ENCODE measurements at regions not wholly inside any gene's neighbourhood (a gene's known extent, or its start where the extent isn't known, plus 50 kb on each side); places are given as distances from the start of the nearest gene placed in this dataset.

GRCh38 chr13:40407567-40407966 is 258.9 kb downstream of the FOXO1 start:
- no peak overlapping the region for H3K27ac ChIP-seq (ENCODE audit: low read depth, low read length)
- Mint-ChIP-seq H3K36me3 (ENCODE audit: low read depth, unreplicated experiment) (no peaks in the 10 kb centered on the region), H3K27me3 (ENCODE audit: low read depth, unreplicated experiment) (no peaks in the 10 kb centered on the region), H3K4me3 (ENCODE audit: unreplicated experiment) (no peak overlapping the region), H3K27ac (ENCODE audit: unreplicated experiment) (no peak overlapping the region), H3K4me1 (ENCODE audit: low read depth, unreplicated experiment) (peaks cover 22% of the 10 kb centered on the region), H3K9me3 (ENCODE audit: unreplicated experiment) (peaks cover 3% of the 10 kb centered on the region)
- DNase-seq (ENCODE audit: low read depth), result no peak
- H2AFZ ChIP-seq (ENCODE audit: low read depth, low read length), result no peak overlapping the region
- TF ChIP-seq CTCF (IDR thresholded peaks at IDR 0.05; ENCODE audit: insufficient read depth, low read depth, low read length) (no peak), EZH2 (IDR thresholded peaks at IDR 0.05; ENCODE audit: insufficient read depth, low read length) (no peak)
- H4K20me1 ChIP-seq (ENCODE audit: insufficient read depth, low read length), result no peaks in the 10 kb centered on the region
- no peaks in the 10 kb centered on the region for H3K79me2 ChIP-seq (ENCODE audit: insufficient read depth, low read length)
- H3K9ac ChIP-seq (ENCODE audit: low read length), result no peak overlapping the region
- H3K27me3 ChIP-seq (ENCODE audit: insufficient read depth, low read length), result no peaks in the 10 kb centered on the region
- FAIRE-seq, result no peak
- H3K4me1 ChIP-seq (ENCODE audit: insufficient read depth, low read length), result peaks cover 17% of the 10 kb centered on the region
- H3K4me3 ChIP-seq (ENCODE audit: insufficient read depth, low read depth, low read length), result no peak overlapping the region
- no peak overlapping the region for H3K4me2 ChIP-seq (ENCODE audit: low read length)
- H3K36me3 ChIP-seq (ENCODE audit: insufficient read depth, low read length), result no peaks in the 10 kb centered on the region
- H3K9me3 ChIP-seq (ENCODE audit: insufficient read depth, low read depth, low read length), result no peaks in the 10 kb centered on the region

- no peak overlapping the region for H3K27ac ChIP-seq (ENCODE audit: low read depth, low read length)
- no peak overlapping the region for H3K9ac ChIP-seq (ENCODE audit: low read length)
- H3K4me3 ChIP-seq (ENCODE audit: insufficient read depth, low read depth, low read length), result no peak overlapping the region
- FAIRE-seq (no peak), DNase-seq (ENCODE audit: low read depth) (peak; percentile 55)
- no peaks in the 10 kb centered on the region for H3K79me2 ChIP-seq (ENCODE audit: insufficient read depth, low read length)
- H3K27me3 ChIP-seq (ENCODE audit: insufficient read depth, low read length), result no peaks in the 10 kb centered on the region
- Mint-ChIP-seq H3K9me3 (ENCODE audit: unreplicated experiment) (peaks cover 3% of the 10 kb centered on the region), H3K27me3 (ENCODE audit: low read depth, unreplicated experiment) (no peaks in the 10 kb centered on the region), H3K27ac (ENCODE audit: unreplicated experiment) (no peak overlapping the region), H3K36me3 (ENCODE audit: low read depth, unreplicated experiment) (no peaks in the 10 kb centered on the region), H3K4me1 (ENCODE audit: low read depth, unreplicated experiment) (peaks cover 14% of the 10 kb centered on the region), H3K4me3 (ENCODE audit: unreplicated experiment) (no peak overlapping the region)
- H4K20me1 ChIP-seq (ENCODE audit: insufficient read depth, low read length), result no peaks in the 10 kb centered on the region
- no peak overlapping the region for H3K4me2 ChIP-seq (ENCODE audit: low read length)
- peaks cover 6% of the 10 kb centered on the region for H3K4me1 ChIP-seq (ENCODE audit: insufficient read depth, low read length)
- no peaks in the 10 kb centered on the region for H3K9me3 ChIP-seq (ENCODE audit: insufficient read depth, low read depth, low read length)
- H3K36me3 ChIP-seq (ENCODE audit: insufficient read depth, low read length), result no peaks in the 10 kb centered on the region
- no peak overlapping the region for H2AFZ ChIP-seq (ENCODE audit: low read depth, low read length)
- TF ChIP-seq CTCF (IDR thresholded peaks at IDR 0.05; ENCODE audit: insufficient read depth, low read depth, low read length) (no peak), EZH2 (IDR thresholded peaks at IDR 0.05; ENCODE audit: insufficient read depth, low read length) (no peak)
Observed at GRCh38 chr13:40408602-40409001, 257.8 kb downstream of the FOXO1 start.

GRCh38 chr13:40409278-40409677 is 257.2 kb downstream of the FOXO1 start:
- Histone ChIP-seq H3K4me1 (ENCODE audit: insufficient read depth, low read length) (peaks cover 6% of the 10 kb centered on the region), H3K4me3 (ENCODE audit: insufficient read depth, low read depth, low read length) (no peak overlapping the region), H3K36me3 (ENCODE audit: insufficient read depth, low read length) (no peaks in the 10 kb centered on the region), H2AFZ (ENCODE audit: low read depth, low read length) (no peak overlapping the region), H3K9ac (ENCODE audit: low read length) (no peak overlapping the region), H3K4me2 (ENCODE audit: low read length) (no peak overlapping the region), H3K9me3 (ENCODE audit: insufficient read depth, low read depth, low read length) (no peaks in the 10 kb centered on the region), H3K27ac (ENCODE audit: low read depth, low read length) (no peak overlapping the region), H3K79me2 (ENCODE audit: insufficient read depth, low read length) (no peaks in the 10 kb centered on the region), H3K27me3 (ENCODE audit: insufficient read depth, low read length) (no peaks in the 10 kb centered on the region), H4K20me1 (ENCODE audit: insufficient read depth, low read length) (no peaks in the 10 kb centered on the region)
- Mint-ChIP-seq H3K36me3 (ENCODE audit: low read depth, unreplicated experiment) (no peaks in the 10 kb centered on the region), H3K9me3 (ENCODE audit: unreplicated experiment) (peaks cover 3% of the 10 kb centered on the region), H3K4me3 (ENCODE audit: unreplicated experiment) (no peak overlapping the region), H3K4me1 (ENCODE audit: low read depth, unreplicated experiment) (peaks cover 10% of the 10 kb centered on the region), H3K27me3 (ENCODE audit: low read depth, unreplicated experiment) (peaks cover 1% of the 10 kb centered on the region), H3K27ac (ENCODE audit: unreplicated experiment) (no peak overlapping the region)
- TF ChIP-seq EZH2 (IDR thresholded peaks at IDR 0.05; ENCODE audit: insufficient read depth, low read length) (no peak), CTCF (IDR thresholded peaks at IDR 0.05; ENCODE audit: insufficient read depth, low read depth, low read length) (no peak)
- DNase-seq (ENCODE audit: low read depth) (no peak), FAIRE-seq (no peak)

Data from astrocyte (in vitro differentiated cells and primary cell).